HG02870 (cell line): ENCODE measurements at regions not wholly inside any gene's neighbourhood (a gene's known extent, or its start where the extent isn't known, plus 50 kb on each side); places are given as distances from the start of the nearest gene placed in this dataset.

ENCODE experiments used
- ATAC-seq: cut with Tn5 transposase; IDR thresholded peaks from one replicate; pipeline ENCODE4 v1.9.1; 2021; ENCODE audit warnings: mild to moderate bottlenecking, moderate library complexity; ENCODE audit not compliant: unreplicated experiment

DNA sequence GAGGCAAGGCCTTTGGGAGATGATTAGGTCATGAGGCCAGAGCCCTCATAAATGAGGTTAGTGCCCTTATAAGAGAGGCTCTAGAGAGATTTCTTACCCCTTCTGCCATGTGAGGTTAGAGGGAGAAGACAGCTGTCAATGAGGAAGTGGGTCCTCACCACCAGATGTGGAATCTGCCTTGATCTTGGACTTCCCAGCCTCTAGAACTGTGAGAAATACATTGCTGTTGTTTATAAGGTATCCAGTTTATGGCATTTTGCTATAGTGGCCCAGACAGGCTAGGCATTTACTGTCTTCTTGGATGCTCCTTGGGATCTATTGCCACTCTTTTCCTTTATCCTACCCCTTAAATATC, 57.1 kb upstream of the CITED2 start:
- ATAC-seq = no peak

DNA sequence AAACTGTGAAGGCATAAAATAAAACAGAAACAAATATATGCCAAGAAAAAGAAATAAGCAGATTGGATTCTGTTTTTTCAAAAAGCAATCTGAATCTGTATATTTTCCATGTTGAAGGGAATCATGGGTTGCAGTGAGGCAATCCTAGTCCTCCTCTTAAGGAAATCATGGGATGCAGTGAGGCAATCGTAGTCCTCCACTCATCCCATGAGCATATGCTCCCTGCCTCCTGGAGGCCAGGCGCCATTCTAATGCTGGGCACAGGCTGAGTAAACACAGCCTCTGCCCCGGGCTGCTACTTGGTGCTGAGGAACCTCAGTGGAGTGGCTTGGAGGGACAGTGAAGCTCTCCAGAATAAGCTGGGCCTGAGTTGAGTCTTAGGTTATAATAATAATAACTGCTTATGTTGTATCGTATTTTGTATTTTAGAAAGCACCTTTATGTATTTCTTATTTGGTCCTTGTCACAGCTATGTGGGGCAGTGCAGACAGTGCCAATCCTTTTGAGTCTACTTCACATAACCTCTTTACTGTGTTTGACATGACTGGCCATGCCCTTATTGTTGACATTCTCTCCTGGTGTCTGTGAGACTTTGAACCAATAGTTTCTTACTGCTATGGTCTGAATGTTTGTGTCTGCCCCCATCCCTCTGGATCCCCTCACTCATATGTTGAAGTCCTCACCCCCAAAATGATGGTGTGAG, 56.6 kb upstream of the CITED2 start:
- ATAC-seq = no peak

DNA sequence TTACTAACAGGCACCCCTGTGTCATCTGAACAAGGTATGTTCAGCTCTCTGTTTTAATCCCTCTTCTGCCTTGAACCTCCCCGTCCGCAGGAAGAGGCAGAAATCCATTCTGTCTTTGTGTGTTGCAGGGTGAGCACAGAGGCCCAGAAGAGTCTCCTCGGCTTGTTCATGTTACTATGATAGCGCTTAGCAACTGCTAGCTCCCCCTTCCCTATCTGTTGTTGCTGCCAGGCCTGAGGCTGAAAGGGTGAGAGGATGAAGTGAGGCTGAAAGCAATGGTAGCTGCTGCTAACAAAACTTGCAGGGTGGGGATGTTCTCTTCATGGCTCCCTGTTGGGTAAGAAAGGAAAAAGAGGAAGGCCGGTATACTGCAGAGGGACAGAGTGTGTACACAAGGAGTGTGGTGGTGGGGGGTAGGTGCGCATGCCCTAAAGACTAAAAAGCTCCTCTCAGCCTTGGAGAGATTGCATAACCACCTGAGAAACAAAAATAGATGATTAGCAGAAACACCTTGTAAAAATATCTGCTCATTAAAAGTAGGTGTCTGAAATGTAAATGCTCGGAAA, 55.2 kb upstream of the CITED2 start:
- ATAC-seq = no peak

DNA sequence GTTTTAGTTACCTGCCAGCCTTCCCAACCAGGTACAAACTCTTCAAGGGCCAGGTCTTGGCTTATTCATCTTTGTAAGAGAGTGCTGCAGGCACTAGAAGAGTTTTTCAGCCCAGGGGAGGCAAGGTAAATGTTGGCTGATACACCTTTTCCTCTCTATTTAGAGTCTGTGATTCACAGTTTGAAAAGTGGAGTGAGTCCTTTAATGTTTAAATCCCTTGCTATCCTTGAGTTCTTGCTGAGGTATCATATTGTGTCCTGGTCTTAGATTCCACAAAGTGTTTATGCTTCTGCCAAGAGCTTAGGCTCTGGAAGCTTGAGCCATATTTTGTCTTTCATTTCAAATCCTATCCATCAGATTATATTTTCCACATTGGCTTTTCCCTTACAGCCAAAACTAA, 52.8 kb upstream of the CITED2 start:
- no peak for ATAC-seq

DNA sequence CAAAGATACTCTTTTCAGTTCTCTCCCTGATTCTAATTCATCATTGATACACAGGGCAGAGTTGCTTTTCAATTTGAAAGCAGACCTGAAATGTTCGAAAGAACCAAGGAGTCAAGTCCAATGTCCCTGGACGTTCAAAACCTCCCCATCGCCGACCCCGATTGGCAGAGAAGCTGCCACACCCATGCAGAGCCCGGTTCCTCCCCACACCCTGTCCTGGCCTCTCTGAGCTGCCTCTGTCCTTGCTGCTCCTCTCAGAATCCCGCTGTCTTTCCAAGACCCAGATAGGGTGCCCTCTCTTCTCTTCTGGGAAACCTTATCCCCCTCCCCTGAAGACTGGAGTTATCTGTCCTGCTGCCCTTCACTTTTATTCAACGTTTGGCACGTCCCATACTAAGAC, 52.3 kb upstream of the CITED2 start:
- ATAC-seq = no peak

DNA sequence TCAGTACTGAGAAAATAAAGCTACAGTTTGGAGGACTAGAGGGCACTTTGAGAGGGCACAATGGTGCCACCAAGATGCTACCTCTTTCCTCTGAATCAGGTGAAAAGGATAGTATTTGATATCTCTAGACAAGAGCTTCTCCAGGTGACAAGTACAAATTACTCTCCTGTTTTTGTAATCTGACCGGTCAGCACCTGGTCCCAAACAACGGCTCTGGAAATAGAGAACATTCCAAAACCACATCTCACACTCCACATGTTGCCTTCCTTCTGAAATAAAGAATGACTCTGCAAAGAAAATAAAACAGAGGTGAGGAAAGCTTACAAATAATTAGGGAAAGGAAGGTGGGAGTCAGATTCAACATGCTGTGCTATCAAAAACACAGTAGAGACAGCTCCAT, 51.3 kb upstream of the CITED2 start:
- no peak for ATAC-seq

DNA sequence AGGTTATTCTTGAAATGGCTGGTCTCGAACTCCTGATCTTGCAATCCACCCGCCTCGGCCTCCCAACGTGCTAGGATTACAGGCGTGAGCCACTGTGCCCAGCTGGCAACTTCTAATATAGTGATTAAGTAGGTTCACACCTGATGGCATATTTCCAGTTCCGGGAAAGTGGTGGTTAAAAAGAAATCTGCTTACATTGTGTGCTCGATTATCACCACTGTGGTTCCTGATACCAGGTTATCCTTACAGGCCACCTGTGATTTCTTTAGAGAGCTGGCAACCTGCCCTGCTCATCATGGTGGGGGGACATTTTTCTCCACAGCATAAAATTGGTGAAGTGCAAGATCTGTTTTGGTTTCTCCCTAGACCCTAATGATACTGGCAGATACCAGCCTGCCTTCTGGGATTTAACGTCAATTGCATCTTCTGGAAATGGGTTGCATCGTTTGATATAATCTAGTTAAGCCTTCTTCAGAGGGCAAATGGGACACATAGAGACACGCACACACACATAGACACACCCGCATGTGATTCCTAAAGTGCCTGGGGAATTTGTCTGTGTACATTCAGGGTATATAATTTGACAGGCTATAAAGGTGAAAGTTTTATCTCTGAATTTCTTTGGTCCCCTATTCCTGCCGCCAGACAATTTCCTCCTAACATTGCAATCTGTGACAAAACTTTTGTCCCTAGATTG, 49.7 kb upstream of the CITED2 start:
- ATAC-seq = no peak
